Motor neuron (in vitro differentiated cells): ENCODE measurements at regions not wholly inside any gene's neighbourhood (a gene's known extent, or its start where the extent isn't known, plus 50 kb on each side); places are given as distances from the start of the nearest gene placed in this dataset.
A peak's percentile ranks its signal among the peaks of the same experiment; 100 is the strongest.

Experiments
- ATAC-seq, 8 experiments: fragments of 200-7000 bp; cut with Tn5 transposase; replicated peaks in 6 of 8; 2 replicates each; pipeline ENCODE4 v1.8.0; 2021; ENCODE audit warnings: mild to moderate bottlenecking in 8 of 8, moderate library complexity in 8 of 8
- H3K27ac ChIP-seq, 2 donors: fragments of 250-450 bp; sonication (Bioruptor Pico); 2 replicates each; pipeline ENCODE4 v1.9.0; 2021; ENCODE audit warnings: antibody characterized with exemption in 2 of 2, mild to moderate bottlenecking in 2 of 2, moderate library complexity in 1 of 2
- H3K4me1 ChIP-seq, 2 donors: fragments of 250-450 bp; sonication (Bioruptor Pico); replicated peaks in 1 of 2; 2 replicates each; pipeline ENCODE4 v1.6.1; 2021; ENCODE audit warnings: antibody characterized with exemption in 2 of 2, mild to moderate bottlenecking in 2 of 2, moderate library complexity in 1 of 2
- H3K4me3 ChIP-seq, 5 donors: fragments of 250-450 bp; sonication (Bioruptor Pico); 2 replicates each; pipeline ENCODE4 v1.9.0; 2021; ENCODE audit warnings: antibody characterized with exemption in 5 of 5, mild to moderate bottlenecking in 5 of 5, moderate library complexity in 4 of 5
- WGBS, 10 experiments: fragments of 450-650 bp; shearing (Covaris generic); methylation state at CpG; one replicate each; pipeline ENCODE4 v1.0.0; 2022; 5-methylcytosine and 5-hydroxymethylcytosine counted together
- in situ Hi-C, 9 experiments: fragments of 400-800 bp; cut with MboI; loops; one replicate each; pipeline ENCODE4 v1.15.0; 2021; ENCODE audit warnings: low sequenced_read_pairs in 9 of 9, low pct_unique_long_range_greater_than_20kb in 2 of 9; ENCODE audit not compliant: unreplicated experiment in 9 of 9

DNA sequence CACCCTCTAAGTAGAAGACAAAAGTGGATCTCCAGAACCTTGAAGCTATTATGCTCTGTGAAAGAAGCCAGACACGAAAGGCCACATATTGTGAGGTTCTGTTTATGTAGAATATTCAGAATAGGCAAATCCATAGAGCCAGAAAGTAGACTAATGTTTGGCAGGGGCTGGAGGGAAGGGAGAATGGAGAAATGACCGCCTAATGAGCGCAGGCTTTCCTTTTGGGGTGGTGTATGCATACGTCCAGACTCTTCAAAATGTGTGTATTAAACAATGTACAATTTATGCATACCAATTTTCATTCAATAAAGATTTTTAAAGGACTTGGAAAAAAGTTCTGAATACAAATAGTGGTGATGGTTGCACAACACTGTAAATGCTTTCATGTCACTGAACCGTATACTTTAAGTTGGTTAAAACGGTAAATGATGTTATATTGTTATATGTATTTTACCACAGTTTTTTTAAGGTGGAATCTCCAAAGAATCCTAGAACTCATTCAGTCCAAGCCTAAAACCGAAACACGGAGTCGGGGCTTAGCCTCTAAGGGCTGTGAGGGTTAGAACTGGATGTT is 397.4 kb downstream of the SOX9 start:
- H3K27ac ChIP-seq: no peak overlapping the region
- peak in 3 of 8 experiments; percentile 78 to 86 (median 79) for ATAC-seq
- peaks cover 38 to 44% of the 10 kb centered on the region in 2 donors for H3K4me1 ChIP-seq
- WGBS, 10 experiments: 0 to 91% (median 74%) methylated on average over 2 to 9 of the region's 9 CpGs
- no peak overlapping the region for H3K4me3 ChIP-seq
- in situ Hi-C loops: loop anchor here in 1 of 9 experiments (25.0 kb wide), 1 partner anchor 1856 kb away; no protein-coding TSS in a partner anchor

- 0 to 97% (median 35%) methylated on average over 1 to 17 of the region's 25 CpGs; no CpG with 5 or more reads in 1 of the 10 experiments for WGBS, 10 experiments
- Histone ChIP-seq H3K4me1 (peaks cover 38 to 44% of the 10 kb centered on the region in 2 donors), H3K4me3 (no peak overlapping the region), H3K27ac (no peak overlapping the region)
- in situ Hi-C loops: loop anchor here in 1 of 9 experiments (25.0 kb wide), 1 partner anchor 1857 kb away; no protein-coding TSS in a partner anchor
- peak in 6 of 8 experiments; percentile 30 to 79 (median 50) for ATAC-seq
Measured at GRCh38 chr17:72518753-72519597, 398.2 kb downstream of the SOX9 start.

DNA sequence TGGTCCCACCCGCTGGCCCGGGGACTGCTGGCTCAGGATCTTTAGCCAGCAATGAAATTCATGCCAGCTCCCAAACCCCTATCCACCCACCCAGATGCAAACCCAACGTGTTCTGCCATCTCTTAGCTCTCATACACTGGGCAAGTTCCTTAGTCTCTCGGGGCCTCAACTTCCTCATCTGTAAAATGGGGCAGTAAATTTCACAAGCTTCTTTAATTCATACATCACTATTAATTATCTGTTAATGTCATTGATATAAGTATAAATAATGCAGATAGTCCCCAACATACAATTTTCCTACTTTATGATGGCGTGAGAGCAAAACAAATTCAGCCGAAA is 398.7 kb downstream of the SOX9 start:
- WGBS, 10 experiments: 65 to 100% (median 90%) methylated on average over 2 to 6 of the region's 6 CpGs; no CpG with 5 or more reads in 2 of the 10 experiments
- Histone ChIP-seq H3K4me3 (no peak overlapping the region), H3K4me1 (peaks cover 38 to 40% of the 10 kb centered on the region in 2 donors), H3K27ac (no peak overlapping the region)
- no peak for ATAC-seq
- in situ Hi-C loops: loop anchor here in 1 of 9 experiments (25.0 kb wide), 1 partner anchor 1857 kb away; no protein-coding TSS in a partner anchor

GRCh38 chr17:72520665-72521303 is 400.0 kb downstream of the SOX9 start:
- 74 to 100% (median 92%) methylated on average over 2 to 5 of the region's 7 CpGs; no CpG with 5 or more reads in 2 of the 10 experiments for WGBS, 10 experiments
- in situ Hi-C loops: loop anchor here in 1 of 9 experiments (25.0 kb wide), 1 partner anchor 1858 kb away; no protein-coding TSS in a partner anchor
- Histone ChIP-seq H3K4me1 (peaks cover 29% of the 10 kb centered on the region in 2 donors), H3K4me3 (no peak overlapping the region), H3K27ac (no peak overlapping the region)
- no peak for ATAC-seq

GRCh38 chr17:72523491-72523890 is 402.7 kb downstream of the SOX9 start:
- Histone ChIP-seq H3K4me3 (no peak overlapping the region), H3K27ac (no peak overlapping the region), H3K4me1 (peaks cover 9 to 10% of the 10 kb centered on the region in 2 donors)
- 14 to 98% (median 91%) methylated on average over 1 to 5 of the region's 5 CpGs; no CpG with 5 or more reads in 1 of the 10 experiments for WGBS, 10 experiments
- in situ Hi-C loops: loop anchor here in 1 of 9 experiments (25.0 kb wide), 1 partner anchor 1861 kb away; no protein-coding TSS in a partner anchor
- ATAC-seq: no peak

- no peak overlapping the region for H3K4me3 ChIP-seq
- in situ Hi-C loops: loop anchor here (25.0 kb wide), 6 partner anchors 388 to 1888 kb away; partner anchors contain the start of gene SOX9 (in 1 of the 9)
- 25 to 83% (median 53%) methylated on average over 1 to 5 of the region's 5 CpGs for WGBS, 10 experiments
- ATAC-seq: no peak
- peaks cover 13 to 15% of the 10 kb centered on the region in 2 donors for H3K4me1 ChIP-seq
- no peak overlapping the region for H3K27ac ChIP-seq
Measured at GRCh38 chr17:72525225-72526015, 404.6 kb downstream of the SOX9 start.

- H3K4me3 ChIP-seq: no peak overlapping the region
- WGBS, 10 experiments: 0 to 90% (median 76%) methylated on average over 1 to 8 of the region's 8 CpGs
- in situ Hi-C loops: loop anchor here (25.0 kb wide), 6 partner anchors 389 to 1889 kb away; partner anchors contain the start of gene SOX9 (in 1 of the 9)
Measured at GRCh38 chr17:72526769-72527168, 405.9 kb downstream of the SOX9 start.

GRCh38 chr17:72527789-72528188 is 407.0 kb downstream of the SOX9 start:
- 40 to 100% (median 81%) methylated on average over 1 to 5 of the region's 9 CpGs; no CpG with 5 or more reads in 4 of the 10 experiments for WGBS, 10 experiments
- ATAC-seq: no peak
- in situ Hi-C loops: loop anchor here (25.0 kb wide), 6 partner anchors 390 to 1890 kb away; partner anchors contain the start of gene SOX9 (in 1 of the 9)
- Histone ChIP-seq H3K4me3 (no peak overlapping the region), H3K27ac (no peak overlapping the region), H3K4me1 (peaks cover 16 to 17% of the 10 kb centered on the region in 2 donors)

More at GRCh38 chr17:72526769-72527168, 405.9 kb downstream of the SOX9 start:
- Histone ChIP-seq H3K27ac (no peak overlapping the region), H3K4me1 (peaks cover 16 to 17% of the 10 kb centered on the region in 2 donors)
- ATAC-seq: no peak

GRCh38 chr17:72528683-72529082 is 407.9 kb downstream of the SOX9 start:
- no peak for ATAC-seq
- Histone ChIP-seq H3K4me1 (peaks cover 16 to 17% of the 10 kb centered on the region in 2 donors), H3K27ac (no peak overlapping the region), H3K4me3 (no peak overlapping the region)
- 84 to 100% (median 100%) methylated on average over 1 to 2 of the region's 2 CpGs; no CpG with 5 or more reads in 4 of the 10 experiments for WGBS, 10 experiments
- in situ Hi-C loops: loop anchor here (25.0 kb wide), 6 partner anchors 391 to 1891 kb away; partner anchors contain the start of gene SOX9 (in 1 of the 9)

DNA sequence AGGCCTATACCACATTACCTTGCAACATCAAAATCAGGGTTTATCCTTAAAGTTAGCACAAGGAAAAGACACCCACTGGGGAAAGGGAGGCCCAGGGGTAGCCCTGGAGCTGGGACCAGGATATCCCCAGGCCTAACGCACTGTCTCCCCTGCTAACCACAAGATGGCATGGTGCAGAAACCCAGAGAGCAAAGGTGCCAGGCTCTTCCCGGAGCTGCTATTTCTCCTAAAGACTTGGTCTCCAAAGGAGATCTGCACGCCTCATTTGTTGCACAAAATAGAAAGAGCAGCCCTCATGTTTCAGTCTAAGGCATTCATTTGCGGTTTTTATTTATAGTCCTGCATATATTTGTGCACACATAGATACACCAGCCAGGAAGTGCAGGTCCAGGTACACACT is 408.6 kb downstream of the SOX9 start:
- in situ Hi-C loops: loop anchor here (25.0 kb wide), 6 partner anchors 392 to 1892 kb away; partner anchors contain the start of gene SOX9 (in 1 of the 9)
- peak in 5 of 8 experiments; percentile 76 to 93 (median 84) for ATAC-seq
- Histone ChIP-seq H3K4me1 (peaks cover 16 to 17% of the 10 kb centered on the region in 2 donors), H3K27ac (no peak overlapping the region), H3K4me3 (no peak overlapping the region)
- WGBS, 10 experiments: 6 to 100% (median 13%) methylated on average over 1 to 4 of the region's 4 CpGs; no CpG with 5 or more reads in 3 of the 10 experiments

- Histone ChIP-seq H3K4me3 (no peak overlapping the region), H3K27ac (no peak overlapping the region), H3K4me1 (peaks cover 16 to 17% of the 10 kb centered on the region in 2 donors)
- no peak for ATAC-seq
- 60 to 83% (median 77%) methylated on average over 1 to 3 of the region's 3 CpGs; no CpG with 5 or more reads in 4 of the 10 experiments for WGBS, 10 experiments
- in situ Hi-C loops: loop anchor here (10.0 to 25.0 kb wide), 7 partner anchors 393 to 1896 kb away; partner anchors contain the start of gene SOX9 (in 1 of the 9)
Measured at GRCh38 chr17:72530454-72530853, 409.6 kb downstream of the SOX9 start.
